ENCODE measurements at regions not wholly inside any gene's neighbourhood (a gene's known extent, or its start where the extent isn't known, plus 50 kb on each side); places are given as distances from the start of the nearest gene placed in this dataset.
"Not testable (repeated sequence)": the region's sequence is repeated elsewhere in the genome, so short reads cannot be mapped to it uniquely, and the experiment has no call there.

DNA sequence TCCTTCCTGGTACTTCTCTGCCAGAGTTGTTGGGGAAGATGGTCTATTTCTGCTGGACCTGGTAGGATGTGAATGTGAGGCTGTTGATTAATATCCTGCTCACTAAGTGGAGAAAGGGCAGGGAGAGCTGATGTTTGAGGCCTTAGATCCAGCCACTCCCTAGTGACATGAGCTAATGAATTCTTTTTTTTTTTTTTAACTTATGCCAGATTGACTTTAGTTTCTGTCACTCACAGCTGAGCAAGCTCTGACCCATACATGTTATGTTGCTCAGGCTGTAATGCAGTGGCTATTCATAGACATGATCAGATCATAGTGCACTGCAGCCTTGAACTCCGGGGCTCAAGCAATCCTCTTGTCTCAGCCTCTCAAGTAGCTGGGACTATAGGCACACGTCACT, 75.1 kb upstream of the SPRY4 start:
- H3K36me3 ChIP-seq (ENCODE audit: control insufficient read depth in 3 of 3, insufficient read depth in 2 of 3, low read depth in 1 of 3, low read length in 3 of 3), result no peaks in the 10 kb centered on the region
- peaks cover 0 to 40% (median 0%) of the 10 kb centered on the region in 3 donors for H3K4me1 ChIP-seq (ENCODE audit: control insufficient read depth in 3 of 3, insufficient read depth in 2 of 3, low read depth in 1 of 3, low read length in 2 of 3)
- WGBS, 3 donors, result 62 to 71% (median 68%) methylated on average over 2 of the region's 2 CpGs
- peak; percentile 12 to 38 for DNase-seq
- H3K4me3 ChIP-seq (ENCODE audit: low read depth in 1 of 3, low read length in 3 of 3), result no peak overlapping the region
- peaks cover 1 to 20% of the 10 kb centered on the region in 2 donors for H3K9me3 ChIP-seq (ENCODE audit: control insufficient read depth in 2 of 2, insufficient read depth in 1 of 2, low read depth in 1 of 2, low read length in 1 of 2)
- no peak for FAIRE-seq
- peak overlapping the region in 1 of 3 donors; percentile 49 for H3K27ac ChIP-seq (ENCODE audit: low read depth in 1 of 3, low read length in 2 of 3)
- H3K27me3 ChIP-seq (ENCODE audit: control insufficient read depth in 3 of 3, insufficient read depth in 3 of 3, low read length in 3 of 3), result no peaks in the 10 kb centered on the region

- peaks cover 0 to 30% (median 0%) of the 10 kb centered on the region in 3 donors for H3K4me1 ChIP-seq (ENCODE audit: control insufficient read depth in 3 of 3, insufficient read depth in 2 of 3, low read depth in 1 of 3, low read length in 2 of 3)
- FAIRE-seq, result no peak
- peak overlapping the region in 1 of 3 donors; percentile 82 for H3K27ac ChIP-seq (ENCODE audit: low read depth in 1 of 3, low read length in 2 of 3)
- H3K4me3 ChIP-seq (ENCODE audit: low read depth in 1 of 3, low read length in 3 of 3), result no peak overlapping the region
- peaks cover 1 to 20% of the 10 kb centered on the region in 2 donors for H3K9me3 ChIP-seq (ENCODE audit: control insufficient read depth in 2 of 2, insufficient read depth in 1 of 2, low read depth in 1 of 2, low read length in 1 of 2)
- H3K27me3 ChIP-seq (ENCODE audit: control insufficient read depth in 3 of 3, insufficient read depth in 3 of 3, low read length in 3 of 3), result no peaks in the 10 kb centered on the region
- WGBS, 3 donors, result 16 to 56% (median 20%) methylated on average over 3 of the region's 3 CpGs
- no peaks in the 10 kb centered on the region for H3K36me3 ChIP-seq (ENCODE audit: control insufficient read depth in 3 of 3, insufficient read depth in 2 of 3, low read depth in 1 of 3, low read length in 3 of 3)
- peak; percentile 35 to 86 for DNase-seq
Measured at GRCh38 chr5:142398730-142399055, 73.9 kb upstream of the SPRY4 start.

- H3K4me1 ChIP-seq (ENCODE audit: control insufficient read depth in 3 of 3, insufficient read depth in 2 of 3, low read depth in 1 of 3, low read length in 2 of 3), result peaks cover 0 to 26% (median 0%) of the 10 kb centered on the region in 3 donors
- H3K4me3 ChIP-seq (ENCODE audit: low read depth in 1 of 3, low read length in 3 of 3); FAIRE-seq; H3K36me3 ChIP-seq (ENCODE audit: control insufficient read depth in 3 of 3, insufficient read depth in 2 of 3, low read depth in 1 of 3, low read length in 3 of 3); H3K27me3 ChIP-seq (ENCODE audit: control insufficient read depth in 3 of 3, insufficient read depth in 3 of 3, low read length in 3 of 3); DNase-seq: not testable (repeated sequence)
- peak overlapping the region in 1 of 3 donors; percentile 82 for H3K27ac ChIP-seq (ENCODE audit: low read depth in 1 of 3, low read length in 2 of 3)
- WGBS, 3 donors, result 79 to 87% (median 80%) methylated on average over 13 of the region's 13 CpGs
- H3K9me3 ChIP-seq (ENCODE audit: control insufficient read depth in 2 of 2, insufficient read depth in 1 of 2, low read depth in 1 of 2, low read length in 1 of 2), result peaks cover 1 to 20% of the 10 kb centered on the region in 2 donors
Measured at GRCh38 chr5:142398011-142398729, 73.3 kb upstream of the SPRY4 start.

DNA sequence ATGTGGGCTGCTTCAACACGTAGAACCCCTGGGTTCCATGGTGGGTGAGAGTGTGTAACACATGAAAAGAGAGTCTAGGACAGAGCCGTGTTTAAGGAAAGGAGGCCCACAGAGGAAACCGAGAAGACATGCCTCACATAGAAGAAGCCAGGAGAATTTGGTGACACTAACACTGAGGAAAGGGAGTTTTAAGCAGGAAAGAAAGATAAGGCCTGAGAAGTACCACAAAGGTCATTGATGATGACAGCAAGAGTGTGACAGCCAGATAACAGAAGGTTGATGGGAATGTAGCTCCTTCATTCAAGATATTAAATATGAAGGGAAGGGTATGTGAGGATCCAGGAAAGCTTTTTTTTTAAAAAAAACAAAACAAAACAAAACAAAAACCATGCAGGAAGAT, 72.4 kb upstream of the SPRY4 start:
- 92 to 95% (median 94%) methylated on average over 3 of the region's 3 CpGs for WGBS, 3 donors
- peaks cover 0 to 26% (median 0%) of the 10 kb centered on the region in 3 donors for H3K4me1 ChIP-seq (ENCODE audit: control insufficient read depth in 3 of 3, insufficient read depth in 2 of 3, low read depth in 1 of 3, low read length in 2 of 3)
- no peak overlapping the region for H3K27ac ChIP-seq (ENCODE audit: low read depth in 1 of 3, low read length in 2 of 3)
- H3K27me3 ChIP-seq (ENCODE audit: control insufficient read depth in 3 of 3, insufficient read depth in 3 of 3, low read length in 3 of 3), result no peaks in the 10 kb centered on the region
- FAIRE-seq (no peak), DNase-seq (no peak)
- no peaks in the 10 kb centered on the region for H3K36me3 ChIP-seq (ENCODE audit: control insufficient read depth in 3 of 3, insufficient read depth in 2 of 3, low read depth in 1 of 3, low read length in 3 of 3)
- H3K9me3 ChIP-seq (ENCODE audit: control insufficient read depth in 2 of 2, insufficient read depth in 1 of 2, low read depth in 1 of 2, low read length in 1 of 2), result peaks cover 1 to 20% of the 10 kb centered on the region in 2 donors
- no peak overlapping the region for H3K4me3 ChIP-seq (ENCODE audit: low read depth in 1 of 3, low read length in 3 of 3)

- H3K27ac ChIP-seq (ENCODE audit: low read depth in 1 of 3, low read length in 2 of 3), result no peak overlapping the region
Measured at GRCh38 chr5:142396436-142397038, 71.7 kb upstream of the SPRY4 start.

GRCh38 chr5:142395334-142395733, 70.5 kb upstream of the SPRY4 start:
- DNase-seq (no peak), FAIRE-seq (no peak)
- Histone ChIP-seq H3K4me1 (ENCODE audit: control insufficient read depth in 3 of 3, insufficient read depth in 2 of 3, low read depth in 1 of 3, low read length in 2 of 3) (peaks cover 0 to 34% (median 0%) of the 10 kb centered on the region in 3 donors), H3K9me3 (ENCODE audit: control insufficient read depth in 2 of 2, insufficient read depth in 1 of 2, low read depth in 1 of 2, low read length in 1 of 2) (peaks cover 1 to 20% of the 10 kb centered on the region in 2 donors), H3K27ac (ENCODE audit: low read depth in 1 of 3, low read length in 2 of 3) (no peak overlapping the region), H3K27me3 (ENCODE audit: control insufficient read depth in 3 of 3, insufficient read depth in 3 of 3, low read length in 3 of 3) (no peaks in the 10 kb centered on the region), H3K4me3 (ENCODE audit: low read depth in 1 of 3, low read length in 3 of 3) (no peak overlapping the region), H3K36me3 (ENCODE audit: control insufficient read depth in 3 of 3, insufficient read depth in 2 of 3, low read depth in 1 of 3, low read length in 3 of 3) (no peaks in the 10 kb centered on the region)
- WGBS, 3 donors, result 70 to 89% (median 77%) methylated on average over 4 of the region's 4 CpGs

More at GRCh38 chr5:142396436-142397038, 71.7 kb upstream of the SPRY4 start:
- 88 to 92% (median 91%) methylated on average over 2 of the region's 2 CpGs for WGBS, 3 donors
- peaks cover 0 to 26% (median 0%) of the 10 kb centered on the region in 3 donors for H3K4me1 ChIP-seq (ENCODE audit: control insufficient read depth in 3 of 3, insufficient read depth in 2 of 3, low read depth in 1 of 3, low read length in 2 of 3)
- DNase-seq (no peak), FAIRE-seq (no peak)
- peaks cover 1 to 20% of the 10 kb centered on the region in 2 donors for H3K9me3 ChIP-seq (ENCODE audit: control insufficient read depth in 2 of 2, insufficient read depth in 1 of 2, low read depth in 1 of 2, low read length in 1 of 2)
- H3K36me3 ChIP-seq (ENCODE audit: control insufficient read depth in 3 of 3, insufficient read depth in 2 of 3, low read depth in 1 of 3, low read length in 3 of 3), result no peaks in the 10 kb centered on the region
- no peaks in the 10 kb centered on the region for H3K27me3 ChIP-seq (ENCODE audit: control insufficient read depth in 3 of 3, insufficient read depth in 3 of 3, low read length in 3 of 3)
- H3K4me3 ChIP-seq (ENCODE audit: low read depth in 1 of 3, low read length in 3 of 3), result no peak overlapping the region

- FAIRE-seq, result no peak
- peaks cover 0 to 24% (median 2%) of the 10 kb centered on the region in 3 donors for H3K4me1 ChIP-seq (ENCODE audit: control insufficient read depth in 3 of 3, insufficient read depth in 2 of 3, low read depth in 1 of 3, low read length in 2 of 3)
- WGBS, 3 donors, result 67 to 83% (median 75%) methylated on average over 8 of the region's 8 CpGs
Measured at GRCh38 chr5:142391058-142391845, 66.4 kb upstream of the SPRY4 start.

GRCh38 chr5:142390334-142390733, 65.5 kb upstream of the SPRY4 start:
- Histone ChIP-seq H3K27me3 (ENCODE audit: control insufficient read depth in 3 of 3, insufficient read depth in 3 of 3, low read length in 3 of 3) (no peaks in the 10 kb centered on the region), H3K36me3 (ENCODE audit: control insufficient read depth in 3 of 3, insufficient read depth in 2 of 3, low read depth in 1 of 3, low read length in 3 of 3) (no peaks in the 10 kb centered on the region), H3K27ac (ENCODE audit: low read depth in 1 of 3, low read length in 2 of 3) (peak overlapping the region in 1 of 3 donors; percentile 31), H3K4me1 (ENCODE audit: control insufficient read depth in 3 of 3, insufficient read depth in 2 of 3, low read depth in 1 of 3, low read length in 2 of 3) (peaks cover 0 to 27% (median 2%) of the 10 kb centered on the region in 3 donors), H3K9me3 (ENCODE audit: control insufficient read depth in 2 of 2, insufficient read depth in 1 of 2, low read depth in 1 of 2, low read length in 1 of 2) (peaks cover 0 to 2% of the 10 kb centered on the region in 2 donors), H3K4me3 (ENCODE audit: low read depth in 1 of 3, low read length in 3 of 3) (no peak overlapping the region)
- FAIRE-seq, result no peak
- 36 to 56% (median 43%) methylated on average over 3 of the region's 3 CpGs for WGBS, 3 donors
- no peak for DNase-seq

More at GRCh38 chr5:142391058-142391845, 66.4 kb upstream of the SPRY4 start:
- Histone ChIP-seq H3K9me3 (ENCODE audit: control insufficient read depth in 2 of 2, insufficient read depth in 1 of 2, low read depth in 1 of 2, low read length in 1 of 2) (peaks cover 1 to 11% of the 10 kb centered on the region in 2 donors), H3K4me3 (ENCODE audit: low read depth in 1 of 3, low read length in 3 of 3) (no peak overlapping the region), H3K27me3 (ENCODE audit: control insufficient read depth in 3 of 3, insufficient read depth in 3 of 3, low read length in 3 of 3) (no peaks in the 10 kb centered on the region), H3K36me3 (ENCODE audit: control insufficient read depth in 3 of 3, insufficient read depth in 2 of 3, low read depth in 1 of 3, low read length in 3 of 3) (no peaks in the 10 kb centered on the region), H3K27ac (ENCODE audit: low read depth in 1 of 3, low read length in 2 of 3) (peak overlapping the region in 1 of 3 donors; percentile 31)
- no peak for DNase-seq
